ENCODE measurements at regions not wholly inside any gene's neighbourhood (a gene's known extent, or its start where the extent isn't known, plus 50 kb on each side); places are given as distances from the start of the nearest gene placed in this dataset.

DNA sequence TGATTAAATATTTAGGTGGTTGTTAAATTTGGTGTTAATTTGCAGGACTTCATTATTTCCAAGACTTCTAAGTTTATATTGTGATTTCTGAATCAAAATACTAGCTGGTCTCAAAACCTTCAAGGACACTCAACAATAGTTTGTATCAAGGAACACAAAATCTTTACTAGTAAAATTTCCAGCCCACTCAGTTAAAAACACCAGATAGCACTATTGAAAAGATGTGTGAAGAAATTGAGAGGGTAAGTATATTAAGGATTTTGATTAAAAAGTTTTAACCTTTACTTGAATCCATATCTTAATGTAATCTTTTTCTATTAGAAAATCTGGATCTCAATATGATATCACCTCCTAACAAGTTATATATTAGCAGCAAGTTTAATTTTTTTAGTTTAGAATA is 89.3 kb upstream of the UGT8 start:
- intact Hi-C loops (cut with DNase I, micrococcal nuclease): no loop called here
- Histone ChIP-seq H3K4me3 (no peak overlapping the region), H3K9me3 (no peaks in the 10 kb centered on the region), H3K36me3 (ENCODE audit: low read depth) (no peaks in the 10 kb centered on the region), H3K4me1 (ENCODE audit: low read depth) (peaks cover 7% of the 10 kb centered on the region)
- no peak for ATAC-seq
- DNase-seq: no peak
- TF ChIP-seq, protein P1, sequence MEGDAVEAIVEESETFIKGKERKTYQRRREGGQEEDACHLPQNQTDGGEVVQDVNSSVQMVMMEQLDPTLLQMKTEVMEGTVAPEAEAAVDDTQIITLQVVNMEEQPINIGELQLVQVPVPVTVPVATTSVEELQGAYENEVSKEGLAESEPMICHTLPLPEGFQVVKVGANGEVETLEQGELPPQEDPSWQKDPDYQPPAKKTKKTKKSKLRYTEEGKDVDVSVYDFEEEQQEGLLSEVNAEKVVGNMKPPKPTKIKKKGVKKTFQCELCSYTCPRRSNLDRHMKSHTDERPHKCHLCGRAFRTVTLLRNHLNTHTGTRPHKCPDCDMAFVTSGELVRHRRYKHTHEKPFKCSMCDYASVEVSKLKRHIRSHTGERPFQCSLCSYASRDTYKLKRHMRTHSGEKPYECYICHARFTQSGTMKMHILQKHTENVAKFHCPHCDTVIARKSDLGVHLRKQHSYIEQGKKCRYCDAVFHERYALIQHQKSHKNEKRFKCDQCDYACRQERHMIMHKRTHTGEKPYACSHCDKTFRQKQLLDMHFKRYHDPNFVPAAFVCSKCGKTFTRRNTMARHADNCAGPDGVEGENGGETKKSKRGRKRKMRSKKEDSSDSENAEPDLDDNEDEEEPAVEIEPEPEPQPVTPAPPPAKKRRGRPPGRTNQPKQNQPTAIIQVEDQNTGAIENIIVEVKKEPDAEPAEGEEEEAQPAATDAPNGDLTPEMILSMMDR (IDR thresholded peaks at IDR 0.05): no peak

DNA sequence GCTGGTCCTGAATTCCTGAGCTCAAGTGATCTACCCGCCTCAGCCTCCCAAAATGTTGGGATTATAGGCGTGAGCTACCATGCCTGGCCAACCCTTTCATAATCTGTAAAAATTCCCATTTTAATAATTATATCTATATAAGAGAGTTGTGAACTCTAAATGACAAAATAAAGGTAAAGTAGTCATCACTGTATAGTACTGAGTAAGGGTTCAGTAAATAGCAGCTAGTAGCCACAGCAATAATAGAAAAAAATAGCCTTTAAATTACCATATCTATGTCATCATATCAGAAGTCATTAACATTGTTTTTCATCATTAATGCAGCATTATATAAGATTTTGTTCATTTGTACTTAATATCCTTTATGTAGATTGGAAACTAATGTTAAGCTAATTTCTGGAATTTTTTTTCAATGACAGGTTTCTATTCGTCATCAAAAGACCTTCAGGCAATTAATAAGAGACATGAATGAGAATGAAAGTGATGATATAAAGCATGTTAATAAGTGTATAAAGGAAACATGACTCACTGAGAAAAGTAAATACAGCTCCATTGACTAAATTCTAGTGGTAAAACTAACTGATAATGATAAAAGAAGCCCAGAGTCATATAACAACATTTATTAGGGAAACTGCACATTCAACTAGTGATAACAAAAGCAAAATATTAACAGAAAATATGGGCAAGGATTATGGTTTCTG is 85.9 kb upstream of the UGT8 start:
- no peak for ATAC-seq

DNA sequence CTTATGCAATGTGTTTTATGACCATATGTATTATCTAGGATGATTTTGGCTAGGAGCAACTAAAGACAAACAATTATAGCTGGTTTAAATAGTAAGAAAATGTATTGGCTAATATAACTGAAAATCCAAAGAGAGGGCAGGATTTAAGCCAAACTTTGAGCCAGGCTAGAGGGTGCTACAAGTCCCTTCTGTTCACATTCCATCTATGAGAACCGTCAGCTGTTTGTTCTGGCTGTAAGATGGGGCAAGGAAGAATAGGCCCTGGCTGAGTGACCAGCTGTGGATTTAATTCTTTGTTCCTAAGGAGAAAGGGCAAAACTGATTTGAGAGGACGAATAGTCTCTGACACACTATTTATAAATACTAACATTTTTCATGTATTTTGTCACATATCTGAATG is 79.2 kb upstream of the UGT8 start:
- TF ChIP-seq, protein P1 (IDR thresholded peaks at IDR 0.05): no peak
- intact Hi-C loops (cut with DNase I, micrococcal nuclease): no loop called here
- Histone ChIP-seq H3K36me3 (ENCODE audit: low read depth) (no peaks in the 10 kb centered on the region), H3K4me1 (ENCODE audit: low read depth) (no peaks in the 10 kb centered on the region), H3K9me3 (peaks cover 5% of the 10 kb centered on the region), H3K4me3 (no peak overlapping the region)
- ATAC-seq (no peak), DNase-seq (no peak)

More for the DNA sequence above, 85.9 kb upstream of the UGT8 start:
- intact Hi-C loops (cut with DNase I, micrococcal nuclease): no loop called here
- Histone ChIP-seq H3K36me3 (ENCODE audit: low read depth) (no peaks in the 10 kb centered on the region), H3K4me3 (no peak overlapping the region), H3K4me1 (ENCODE audit: low read depth) (peaks cover 7% of the 10 kb centered on the region), H3K9me3 (no peaks in the 10 kb centered on the region)
- DNase-seq: no peak
- TF ChIP-seq, protein P1 (IDR thresholded peaks at IDR 0.05): no peak

DNA sequence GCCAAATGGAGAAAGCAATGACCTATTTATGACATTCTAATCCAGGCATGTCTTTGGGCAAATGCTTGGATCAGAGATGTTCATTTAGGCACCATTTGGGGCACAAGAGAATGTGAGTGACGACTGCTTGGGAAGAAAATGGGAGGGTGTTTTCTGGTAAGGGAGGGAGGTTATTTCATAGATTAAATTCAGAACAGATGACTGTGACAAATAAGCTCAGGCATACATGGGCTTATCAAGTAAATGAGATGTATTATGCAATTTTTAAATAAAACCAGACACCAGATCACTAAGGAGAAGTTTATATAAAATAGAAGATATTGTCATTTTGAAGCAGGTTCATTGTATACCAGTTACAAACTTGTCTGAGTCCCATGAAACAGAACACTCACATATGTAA is 71.4 kb upstream of the UGT8 start:
- ATAC-seq: no peak
- no peaks in the 10 kb centered on the region for H3K36me3 ChIP-seq (ENCODE audit: low read depth)
- TF ChIP-seq, protein P1 (IDR thresholded peaks at IDR 0.05): no peak
- intact Hi-C loops (cut with DNase I, micrococcal nuclease): no loop called here
- peaks cover 5% of the 10 kb centered on the region for H3K9me3 ChIP-seq
- H3K4me1 ChIP-seq (ENCODE audit: low read depth): no peaks in the 10 kb centered on the region
- no peak overlapping the region for H3K4me3 ChIP-seq
- no peak for DNase-seq

DNA sequence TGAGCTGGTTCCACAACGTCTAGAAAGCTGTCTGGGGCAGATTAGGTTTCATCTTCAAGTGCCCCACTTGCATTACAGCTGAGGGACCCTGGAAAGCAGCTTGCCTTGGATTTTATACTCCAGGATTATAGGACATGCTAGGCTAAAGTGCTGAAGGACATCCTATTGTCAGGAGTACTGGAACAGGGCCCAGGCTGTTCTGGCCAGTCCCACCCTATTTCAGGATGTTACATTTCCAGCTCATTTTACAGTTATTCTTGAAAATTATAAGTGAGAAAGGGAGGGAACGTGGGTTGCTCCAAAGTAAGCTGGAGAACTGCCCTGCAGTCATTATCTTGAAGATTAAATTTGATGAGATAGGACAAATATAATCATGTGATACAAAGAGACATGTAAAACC is 71.0 kb upstream of the UGT8 start:
- peaks cover 2% of the 10 kb centered on the region for H3K9me3 ChIP-seq
- no peak for DNase-seq
- no peak for ATAC-seq
- no peaks in the 10 kb centered on the region for H3K4me1 ChIP-seq (ENCODE audit: low read depth)
- TF ChIP-seq, protein P1 (IDR thresholded peaks at IDR 0.05): no peak
- intact Hi-C loops (cut with DNase I, micrococcal nuclease): no loop called here
- H3K4me3 ChIP-seq: no peak overlapping the region
- H3K36me3 ChIP-seq (ENCODE audit: low read depth): no peaks in the 10 kb centered on the region

DNA sequence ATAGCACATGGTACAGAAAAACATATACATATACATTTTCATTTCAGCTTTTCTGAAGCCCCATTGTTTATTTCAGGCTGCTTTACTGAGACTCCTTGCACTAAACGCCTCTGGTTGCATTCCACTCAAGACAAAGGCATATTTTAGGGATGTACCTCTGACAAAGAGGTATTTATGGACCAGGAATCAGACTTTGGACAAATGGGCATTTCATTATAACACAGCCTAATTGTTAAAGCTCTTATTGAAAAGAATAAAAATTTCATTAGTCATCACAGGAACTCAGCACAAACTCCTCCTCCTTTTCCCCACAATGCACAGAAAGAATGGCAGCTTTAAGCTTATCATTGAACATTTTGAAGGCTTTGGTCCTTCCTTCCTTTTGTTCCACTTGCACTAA is 62.9 kb upstream of the UGT8 start:
- no peaks in the 10 kb centered on the region for H3K9me3 ChIP-seq
- DNase-seq (no peak), ATAC-seq (no peak)
- no peaks in the 10 kb centered on the region for H3K4me1 ChIP-seq (ENCODE audit: low read depth)
- no peaks in the 10 kb centered on the region for H3K36me3 ChIP-seq (ENCODE audit: low read depth)
- TF ChIP-seq, protein P1 (IDR thresholded peaks at IDR 0.05): no peak
- H3K4me3 ChIP-seq: no peak overlapping the region
- intact Hi-C loops (cut with DNase I, micrococcal nuclease): no loop called here
